ENCODE measurements at regions not wholly inside any gene's neighbourhood (a gene's known extent, or its start where the extent isn't known, plus 50 kb on each side); places are given as distances from the start of the nearest gene placed in this dataset.

- H3K9me3 ChIP-seq (ENCODE audit: control insufficient read depth, low read depth, low read length), result no peaks in the 10 kb centered on the region
- no peak overlapping the region for H2BK20ac ChIP-seq (ENCODE audit: low read depth, low read length, poor library complexity, severe bottlenecking)
- no peak overlapping the region for H3K27ac ChIP-seq (ENCODE audit: insufficient read length, low read depth, low read length)
Observed at GRCh38 chr22:19654338-19654987, 59.8 kb upstream of the SEPTIN5 start.

More at GRCh38 chr22:19654338-19654987, 59.8 kb upstream of the SEPTIN5 start:
- Histone ChIP-seq H2AK5ac (ENCODE audit: insufficient read length, low read length) (no peak overlapping the region), H3K14ac (ENCODE audit: insufficient read depth, low read length) (no peak overlapping the region), H3K79me1 (ENCODE audit: insufficient read depth, low read depth, low read length, poor library complexity, severe bottlenecking) (no peaks in the 10 kb centered on the region), H2AFZ (ENCODE audit: low read length) (no peak overlapping the region), H3T11ph (ENCODE audit: low read length) (no peak overlapping the region), H3K4me1 (ENCODE audit: insufficient read depth, low read length) (no peaks in the 10 kb centered on the region; the same call in 1 of the 2 replicates), H2BK5ac (ENCODE audit: insufficient read length, low read length) (no peak overlapping the region), H3K56ac (ENCODE audit: insufficient read length, low read depth, low read length) (no peak overlapping the region), H3K27me3 (ENCODE audit: insufficient read depth, low read length) (no peaks in the 10 kb centered on the region), H2BK120ac (ENCODE audit: low read depth, low read length, poor library complexity, severe bottlenecking) (no peak overlapping the region), H4K20me1 (ENCODE audit: control insufficient read depth, insufficient read depth, insufficient read length) (no peaks in the 10 kb centered on the region), H3K4ac (ENCODE audit: low read depth, low read length) (no peak overlapping the region), H4K8ac (replicated peaks; ENCODE audit: insufficient read length, low read depth, low read length) (no peak overlapping the region), H3K9ac (ENCODE audit: extremely low read depth, insufficient read length, low read length) (no peak overlapping the region), H3K79me2 (ENCODE audit: insufficient read depth, low read length) (no peaks in the 10 kb centered on the region), H2BK15ac (ENCODE audit: low read depth, low read length) (no peak overlapping the region), H3K18ac (ENCODE audit: insufficient read length, low read depth, low read length) (no peak overlapping the region), H3K4me2 (ENCODE audit: insufficient read depth, insufficient read length, low read length) (peak overlapping the region; percentile 6), H3K23ac (ENCODE audit: insufficient read length, low read depth, low read length) (no peak overlapping the region), H4K5ac (ENCODE audit: insufficient read length, low read depth, low read length) (no peak overlapping the region), H4K91ac (ENCODE audit: insufficient read length, low read depth, low read length) (no peak overlapping the region), H3K23me2 (ENCODE audit: insufficient read length, low read depth, low read length, poor library complexity, severe bottlenecking) (no peaks in the 10 kb centered on the region), H2BK12ac (ENCODE audit: insufficient read length, low read depth, low read length) (no peak overlapping the region)
- H3K36me3 Mint-ChIP-seq (ENCODE audit: insufficient read depth in 1 of 3, low read depth in 3 of 3), result peaks cover 0 to 2% (median 0%) of the 10 kb centered on the region in 3 experiments; a peak in 1 of 7 replicates
- peaks cover 9 to 14% of the 10 kb centered on the region in 2 experiments for H3K4me1 Mint-ChIP-seq
- TF ChIP-seq CTCF (conservative IDR thresholded peaks at IDR 0.05), result no peak
- H3K27ac Mint-ChIP-seq, result no peak overlapping the region
- no peak overlapping the region; a peak in 1 of 5 replicates for H3K4me3 Mint-ChIP-seq
- WGBS (ENCODE audit: extremely low coverage, insufficient read length, low lambda C conversion rate), result no CpG with 5 or more reads among the region's 4 CpGs
- DNase-seq, result no peak
- peaks cover 2% of the 10 kb centered on the region; the same call in 1 of the 2 replicates for H3K27me3 Mint-ChIP-seq (ENCODE audit: low read depth)
- H3K9me3 Mint-ChIP-seq, result peaks cover 4 to 6% of the 10 kb centered on the region in 2 experiments

Data from H9 (cell line).